ENCODE measurements at regions not wholly inside any gene's neighbourhood (a gene's known extent, or its start where the extent isn't known, plus 50 kb on each side); places are given as distances from the start of the nearest gene placed in this dataset.
"Not testable (repeated sequence)": the region's sequence is repeated elsewhere in the genome, so short reads cannot be mapped to it uniquely, and the experiment has no call there.

DNA sequence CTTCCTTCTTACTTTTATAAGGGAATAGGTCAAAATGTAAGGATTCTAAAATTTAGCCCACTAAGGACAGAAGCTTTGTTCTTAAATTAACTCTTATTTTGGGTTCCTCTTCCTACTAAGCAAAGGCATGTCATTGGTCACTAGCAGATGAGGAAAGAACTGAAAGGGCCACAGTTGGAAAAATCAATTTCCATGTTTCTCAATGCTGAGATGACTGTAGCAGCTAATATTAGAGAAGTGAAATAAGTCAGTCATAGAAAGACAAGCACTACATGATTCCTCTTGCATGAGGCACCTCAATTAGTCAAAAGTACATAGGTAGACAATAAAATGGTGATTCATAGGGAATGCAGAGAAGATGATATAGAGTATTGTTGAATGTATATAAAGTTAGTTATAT, 353.7 kb downstream of the RSL24D1 start:
- intact Hi-C loops (cut with micrococcal nuclease): no loop called here

DNA sequence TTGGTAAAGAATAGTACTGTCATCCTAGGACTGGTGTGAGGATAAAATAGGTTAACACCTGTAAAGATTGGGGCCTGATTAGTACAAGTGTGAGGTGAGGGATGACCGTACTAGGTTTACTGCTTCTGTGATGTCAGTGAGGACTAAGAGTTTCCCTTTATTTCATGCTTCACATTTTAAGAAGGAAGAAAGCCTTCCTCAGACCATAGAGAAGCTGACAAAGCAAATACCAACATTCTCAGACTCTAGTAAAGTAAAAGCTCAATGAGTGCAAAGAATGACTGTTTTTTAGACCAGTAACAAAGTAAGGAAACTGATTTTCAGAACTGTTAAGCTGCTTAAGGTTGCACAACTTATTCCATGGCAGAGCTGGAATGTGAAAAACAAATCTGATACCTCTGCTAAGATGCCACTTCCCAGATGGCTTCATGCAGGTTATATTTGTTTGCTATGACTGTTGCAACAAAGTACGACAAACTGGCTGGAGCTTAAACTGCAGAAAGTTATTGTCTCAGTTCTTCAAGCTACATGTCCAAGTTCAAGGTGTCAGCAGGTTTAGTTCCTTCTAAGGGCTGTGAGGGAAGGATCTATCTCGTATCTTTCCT, 354.9 kb downstream of the RSL24D1 start:
- intact Hi-C loops (cut with micrococcal nuclease): no loop called here

DNA sequence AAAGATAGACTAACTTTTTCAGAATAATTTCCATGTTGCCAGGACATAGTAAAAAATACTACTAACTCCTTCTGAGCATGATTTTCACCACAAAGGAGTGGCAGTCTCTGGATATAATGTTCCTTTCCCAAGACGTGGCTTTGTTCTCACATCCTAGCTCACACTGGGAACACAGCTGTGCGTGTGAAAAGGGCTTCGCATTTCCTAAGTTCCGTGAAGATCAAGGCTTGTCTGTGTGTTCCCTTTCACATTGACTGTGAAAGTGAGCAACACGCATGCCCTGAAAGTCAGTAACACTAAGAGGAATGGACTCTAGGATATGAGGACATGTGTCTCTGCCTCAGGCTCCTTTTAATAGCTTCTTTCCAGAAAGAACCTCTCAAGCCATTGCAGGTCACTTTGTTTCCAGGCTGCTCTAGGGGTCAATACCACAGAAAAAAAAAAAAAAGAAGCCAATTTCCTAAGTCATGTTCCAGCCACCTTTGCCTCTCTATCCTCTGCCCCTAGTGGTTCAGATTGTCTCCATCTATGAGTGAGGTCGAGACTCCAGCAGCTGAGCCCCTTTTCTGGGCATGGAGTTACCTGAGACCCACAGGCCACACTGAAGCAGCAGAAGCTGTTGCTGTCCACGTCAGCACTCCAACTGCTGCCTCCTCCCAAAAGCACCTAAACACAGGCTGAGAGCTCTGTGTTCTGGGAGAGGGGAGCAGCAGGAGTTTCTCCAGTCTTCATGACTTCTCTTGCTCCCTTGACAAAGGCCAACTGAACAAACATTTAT, 355.9 kb downstream of the RSL24D1 start:
- intact Hi-C loops (cut with micrococcal nuclease): no loop called here

- intact Hi-C loops (cut with micrococcal nuclease): no loop called here
Measured at GRCh38 chr15:54839379-54839778, 357.4 kb downstream of the RSL24D1 start.

GRCh38 chr15:54836052-54836795, 360.5 kb downstream of the RSL24D1 start:
- intact Hi-C loops (cut with micrococcal nuclease): no loop called here

GRCh38 chr15:54829821-54830220, 366.9 kb downstream of the RSL24D1 start:
- intact Hi-C loops (cut with micrococcal nuclease): no loop called here

DNA sequence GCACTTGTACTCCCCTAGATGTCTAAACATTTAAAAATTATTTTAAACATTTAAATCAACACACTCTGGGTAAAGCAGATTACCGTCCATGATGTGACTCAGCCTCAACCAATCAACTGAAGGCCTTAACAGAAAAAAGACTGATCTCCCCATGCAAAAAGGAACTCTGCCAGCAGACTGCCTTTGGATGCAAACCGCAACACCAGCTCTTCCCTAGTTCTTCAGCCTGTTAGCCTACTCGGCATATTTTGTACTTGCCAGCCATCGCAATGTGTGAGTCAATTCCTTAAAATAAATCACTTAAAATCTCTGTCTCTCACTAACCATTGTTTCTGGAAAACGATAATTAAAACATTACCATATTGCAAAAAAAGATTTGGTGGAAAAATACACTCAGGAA, 375.9 kb downstream of the RSL24D1 start:
- intact Hi-C loops (cut with micrococcal nuclease): no loop called here

DNA sequence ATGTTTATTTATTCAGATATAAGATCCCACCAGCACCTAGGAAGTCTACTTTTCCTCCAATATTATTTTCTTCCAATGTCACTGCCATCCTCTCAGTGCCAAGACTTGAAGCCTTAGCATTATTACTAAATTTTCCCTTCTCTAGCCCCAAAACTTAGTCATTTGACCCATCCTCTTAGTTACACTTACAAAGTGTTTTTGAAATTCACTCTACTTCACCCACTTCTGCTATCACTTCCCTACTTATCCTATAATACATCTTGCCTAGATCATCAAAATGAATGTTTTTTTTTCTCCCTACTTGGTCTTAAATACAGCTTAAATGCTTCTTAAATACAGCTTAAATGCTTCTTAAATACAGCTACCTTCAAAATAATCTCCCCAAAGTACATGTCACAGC, 376.6 kb downstream of the RSL24D1 start:
- intact Hi-C loops (cut with micrococcal nuclease): no loop called here

GRCh38 chr15:54816401-54816800, 380.3 kb downstream of the RSL24D1 start:
- intact Hi-C loops (cut with micrococcal nuclease): no loop called here

DNA sequence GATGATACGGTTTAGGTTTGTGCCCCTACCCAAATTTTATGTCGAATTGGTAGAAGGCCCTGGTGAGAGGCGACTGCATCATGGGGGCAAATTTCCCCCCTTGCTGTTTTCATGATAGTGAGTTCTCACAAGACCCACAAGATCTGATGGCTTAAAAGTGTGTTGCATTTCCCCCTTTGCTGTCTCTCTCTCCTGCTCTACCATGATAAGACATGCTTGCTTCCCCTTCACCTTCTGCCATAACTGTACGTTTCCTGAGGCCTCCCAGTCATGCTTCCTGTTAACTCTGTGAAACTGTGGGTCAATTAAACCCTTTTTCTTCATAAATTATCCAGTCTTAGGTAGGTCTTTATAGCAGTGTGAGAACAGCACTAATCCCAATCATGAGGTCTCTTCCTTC, 381.2 kb downstream of the RSL24D1 start:
- intact Hi-C loops (cut with micrococcal nuclease): no loop called here

DNA sequence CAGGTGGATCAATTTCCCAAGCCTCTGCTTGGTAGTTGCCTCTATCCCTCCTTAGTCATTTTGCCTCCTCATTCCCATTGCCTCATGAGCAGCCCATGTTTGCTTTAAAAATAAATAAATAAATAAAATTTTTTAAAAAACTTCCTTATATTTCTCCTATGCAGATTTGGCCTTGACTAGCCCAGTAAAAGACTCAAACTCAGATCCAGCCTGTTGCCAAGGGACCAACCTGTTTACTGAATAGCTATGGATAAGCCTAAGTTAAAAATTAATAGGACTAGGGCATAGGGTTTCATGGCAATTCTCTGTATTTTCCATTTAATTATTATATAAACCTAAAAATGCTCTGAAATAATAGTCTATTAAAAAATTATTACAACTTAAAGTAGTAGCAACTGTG, 384.4 kb downstream of the RSL24D1 start:
- intact Hi-C loops (cut with micrococcal nuclease): no loop called here

GRCh38 chr15:54810496-54810895, 386.2 kb downstream of the RSL24D1 start:
- intact Hi-C loops (cut with micrococcal nuclease): no loop called here

- intact Hi-C loops (cut with micrococcal nuclease): no loop called here
Measured at GRCh38 chr15:54810031-54810430, 386.7 kb downstream of the RSL24D1 start.

DNA sequence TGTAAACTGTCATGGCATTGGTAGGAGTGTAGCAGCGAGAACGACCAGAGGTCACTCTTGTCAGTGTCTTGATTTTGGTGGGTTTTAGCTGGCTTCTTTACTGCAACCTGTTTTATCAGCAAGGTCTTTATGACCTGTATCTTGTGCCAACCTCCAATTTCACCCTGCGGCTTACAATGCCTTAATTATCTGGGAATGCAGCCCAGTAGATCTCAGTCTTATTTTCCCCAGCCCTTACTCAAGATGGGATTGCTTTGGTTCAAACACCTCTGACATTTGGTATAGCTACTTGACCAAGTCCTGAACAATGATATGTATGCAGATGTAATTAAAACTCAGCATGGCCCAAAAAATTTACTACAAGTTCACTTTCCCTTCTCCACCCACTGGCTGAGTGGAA, 388.4 kb downstream of the RSL24D1 start:
- intact Hi-C loops (cut with micrococcal nuclease): no loop called here

DNA sequence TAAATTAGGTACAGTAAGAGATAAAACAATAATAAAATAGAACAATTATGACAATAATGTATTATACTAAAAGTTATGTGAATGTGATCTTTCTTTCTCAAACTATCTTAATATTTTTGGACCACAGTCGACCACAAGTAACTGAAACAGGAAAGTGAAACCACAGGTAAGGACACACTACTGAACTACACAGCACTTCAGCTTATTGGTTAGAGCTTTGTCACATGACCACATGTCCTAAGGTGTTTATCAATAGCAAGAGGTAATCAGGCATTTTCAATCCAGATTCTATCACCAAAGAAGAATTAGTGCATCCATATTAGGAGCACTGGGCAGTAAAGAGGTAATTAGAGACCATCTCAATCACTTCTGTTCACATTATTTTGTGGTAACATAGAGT, 392.8 kb downstream of the RSL24D1 start:
- intact Hi-C loops (cut with micrococcal nuclease): no loop called here

- intact Hi-C loops (cut with micrococcal nuclease): no loop called here
Measured at GRCh38 chr15:54803134-54803808, 393.5 kb downstream of the RSL24D1 start.

GRCh38 chr15:54792526-54792925, 404.2 kb downstream of the RSL24D1 start:
- intact Hi-C loops (cut with micrococcal nuclease): no loop called here

- intact Hi-C loops (cut with micrococcal nuclease): no loop called here
Measured at GRCh38 chr15:54790693-54791092, 406.0 kb downstream of the RSL24D1 start.

DNA sequence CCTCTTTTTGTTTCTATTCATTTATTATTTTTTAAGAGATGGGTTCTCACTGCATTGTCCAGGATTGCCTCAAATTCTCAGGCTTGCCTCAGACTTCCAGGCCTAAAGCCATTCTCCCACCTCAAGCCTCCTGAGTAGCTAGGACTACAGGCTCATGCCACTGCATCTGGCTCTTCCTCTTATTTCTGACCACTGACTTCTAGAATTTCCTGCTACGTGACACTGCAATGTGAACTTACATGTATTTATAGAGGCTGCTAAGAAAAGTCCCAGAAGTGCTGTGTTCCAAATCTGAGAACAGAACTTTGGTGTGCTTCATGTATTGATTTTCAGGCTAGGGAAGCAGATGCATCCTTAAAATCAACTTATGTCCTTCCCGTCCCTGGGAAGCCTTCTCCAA, 407.4 kb downstream of the RSL24D1 start:
- intact Hi-C loops (cut with micrococcal nuclease): no loop called here

DNA sequence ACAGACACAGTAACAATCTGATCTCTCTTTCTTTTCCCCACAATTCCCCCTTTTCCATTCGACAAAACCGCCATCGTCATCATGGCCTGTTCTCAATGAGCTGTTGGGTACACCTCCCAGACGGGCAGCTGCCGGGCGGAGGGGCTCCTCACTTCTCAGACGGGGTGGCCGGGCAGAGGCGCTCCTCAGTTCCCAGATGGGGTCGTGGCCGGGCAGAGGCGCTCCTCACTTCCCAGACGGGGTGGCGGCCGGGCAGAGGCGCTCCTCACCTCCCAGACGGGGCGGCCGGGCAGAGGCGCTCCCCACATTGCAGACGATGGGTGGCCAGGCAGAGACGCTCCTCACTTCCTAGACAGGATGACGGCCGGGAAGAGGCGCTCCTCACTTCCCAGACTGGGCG, 415.5 kb downstream of the RSL24D1 start:
- intact Hi-C loops (cut with micrococcal nuclease): not testable (repeated sequence)

GRCh38 chr15:54779271-54779670, 417.5 kb downstream of the RSL24D1 start:
- intact Hi-C loops (cut with micrococcal nuclease): no loop called here

GRCh38 chr15:54776410-54776809, 420.3 kb downstream of the RSL24D1 start:
- intact Hi-C loops (cut with micrococcal nuclease): no loop called here
